Activated CD4-positive, alpha-beta T cell treated with anti-CD3 and anti-CD28 coated beads, Interleukin-2, amount 50 U/mL, for 24 hours (primary cell): ENCODE measurements at regions not wholly inside any gene's neighbourhood (a gene's known extent, or its start where the extent isn't known, plus 50 kb on each side); places are given as distances from the start of the nearest gene placed in this dataset.

Experiments used
- DNase-seq, 2 donors: peaks; one replicate each; pipeline ENCODE4 v3.0.0-alpha.2; 2020; ENCODE audit warnings: low read depth in 1 of 2, low spot score in 1 of 2

DNA sequence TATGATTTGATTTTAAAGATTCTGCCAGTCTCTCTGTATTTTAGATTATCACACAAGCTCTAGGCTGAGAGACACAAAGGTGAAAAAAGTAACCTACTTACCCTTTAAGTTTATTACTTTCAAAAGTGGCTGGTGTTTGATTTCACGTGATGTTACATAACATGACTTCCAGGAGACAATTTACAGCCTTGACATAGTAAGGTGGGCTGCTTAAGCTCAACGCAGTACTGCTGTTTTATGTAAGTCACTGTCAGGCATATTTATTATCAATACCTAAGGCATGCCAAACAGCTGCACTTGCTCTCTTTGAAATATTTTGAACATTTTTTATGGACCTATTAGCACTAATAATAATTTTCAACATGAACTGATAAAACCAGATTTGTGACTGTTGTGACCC lies 451.5 kb upstream of the FAM241A start:
- DNase-seq = no peak

DNA sequence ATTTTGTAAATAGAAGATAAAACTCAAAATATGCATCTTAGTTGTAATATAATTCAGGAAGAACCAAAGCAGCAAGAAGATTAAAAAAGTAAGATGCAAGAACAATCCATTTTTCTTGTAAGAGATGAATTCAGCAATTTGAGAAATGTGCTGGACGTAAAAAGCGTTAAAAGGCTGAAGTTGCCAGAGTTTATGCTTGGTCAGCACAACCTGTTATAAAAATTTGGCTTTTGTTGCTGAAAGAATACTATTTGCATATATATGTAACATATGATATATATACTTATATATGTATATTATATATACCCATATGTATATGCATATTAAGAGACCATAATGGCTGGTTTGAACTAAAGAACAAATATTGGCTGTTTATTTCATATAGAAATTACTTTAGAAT lies 449.6 kb upstream of the FAM241A start:
- no peak for DNase-seq

DNA sequence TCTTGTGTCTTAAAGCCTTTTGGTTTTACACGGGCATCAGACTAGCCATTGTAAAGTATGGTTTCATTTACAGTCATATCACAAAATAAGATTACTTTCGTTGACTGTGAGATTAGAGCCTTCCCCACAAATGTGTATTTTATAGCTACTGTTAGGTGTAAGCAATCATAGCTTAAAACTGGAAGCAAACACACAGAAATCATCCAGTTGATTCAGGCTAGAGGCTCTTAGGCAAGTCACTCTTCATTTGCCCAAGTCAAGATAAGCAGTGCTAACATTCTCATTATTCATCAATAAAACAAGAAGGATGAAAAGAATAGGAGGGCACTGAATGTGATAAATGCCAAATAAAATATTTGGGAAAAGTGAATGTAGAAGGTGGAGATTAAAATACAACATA lies 448.7 kb upstream of the FAM241A start:
- no peak for DNase-seq

DNA sequence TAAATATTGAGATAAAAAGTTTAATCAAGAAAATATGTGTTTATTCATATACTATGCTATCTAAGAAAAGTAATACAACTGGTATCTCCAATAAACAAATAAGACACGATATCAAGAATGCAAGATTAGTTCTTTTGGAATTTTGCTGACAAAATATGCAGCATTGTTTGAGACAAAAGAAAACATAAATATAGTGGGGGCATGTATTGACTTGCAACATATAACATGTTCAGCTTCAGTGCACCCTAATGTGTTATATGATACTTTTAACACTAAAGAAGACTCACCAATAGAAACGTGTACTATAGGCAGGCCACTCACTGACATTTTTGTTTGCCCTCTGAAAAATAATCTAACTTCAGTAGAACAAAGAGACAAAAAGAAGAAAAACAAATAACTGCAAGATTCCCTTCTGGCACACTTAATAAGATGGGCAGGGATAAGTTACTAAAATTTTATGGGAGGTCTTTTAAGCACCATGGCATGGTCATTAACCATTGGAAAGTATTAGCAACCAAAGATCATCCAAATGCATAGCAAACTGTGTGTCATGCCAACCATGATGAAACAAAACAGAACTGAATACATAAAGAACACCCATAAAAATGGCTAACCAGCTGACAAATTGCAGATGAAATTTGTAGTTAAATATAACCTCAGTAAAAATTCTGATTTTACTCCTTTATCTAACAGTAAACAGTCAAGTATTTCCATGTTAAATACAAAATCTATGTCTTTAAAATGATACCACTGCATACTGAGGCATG lies 447.9 kb upstream of the FAM241A start:
- no peak for DNase-seq

DNA sequence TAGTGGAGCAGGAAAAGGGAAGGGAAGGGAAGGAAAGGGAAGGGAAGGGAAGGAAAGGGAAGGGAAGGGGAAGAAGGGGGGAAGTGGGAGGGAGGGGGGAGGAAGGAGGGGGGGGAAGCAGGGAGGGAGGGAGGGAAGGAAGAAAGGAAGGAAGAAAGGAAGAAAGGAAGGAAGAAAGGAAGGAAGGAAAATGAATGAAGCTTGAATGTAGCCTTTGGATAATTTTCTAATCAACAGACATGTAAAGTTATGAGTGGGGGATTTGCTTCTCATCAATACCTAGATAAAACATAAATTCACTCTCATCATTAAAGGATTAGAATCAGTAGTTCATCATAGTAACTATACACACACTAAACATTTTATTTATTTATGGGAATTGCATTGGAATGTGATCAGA lies 446.9 kb upstream of the FAM241A start:
- DNase-seq = no peak

DNA sequence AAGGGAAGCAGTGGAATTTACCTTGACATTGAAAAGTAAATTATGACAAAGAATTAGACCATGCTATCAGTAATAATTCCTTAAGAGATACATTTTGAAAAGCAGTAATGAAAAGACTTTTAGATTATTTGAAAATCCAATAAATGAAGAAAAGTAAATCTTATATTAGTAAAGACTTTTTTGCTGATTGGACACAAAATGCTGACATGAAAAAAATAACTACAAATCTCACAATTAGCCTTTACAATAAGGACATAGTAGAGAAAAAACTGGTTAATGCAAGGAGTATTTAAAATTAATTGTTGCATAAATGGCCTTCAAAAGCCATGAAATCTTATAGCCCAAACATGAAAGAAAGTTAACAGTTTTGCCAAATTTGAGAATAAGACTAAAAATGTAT lies 446.1 kb upstream of the FAM241A start:
- no peak for DNase-seq

DNA sequence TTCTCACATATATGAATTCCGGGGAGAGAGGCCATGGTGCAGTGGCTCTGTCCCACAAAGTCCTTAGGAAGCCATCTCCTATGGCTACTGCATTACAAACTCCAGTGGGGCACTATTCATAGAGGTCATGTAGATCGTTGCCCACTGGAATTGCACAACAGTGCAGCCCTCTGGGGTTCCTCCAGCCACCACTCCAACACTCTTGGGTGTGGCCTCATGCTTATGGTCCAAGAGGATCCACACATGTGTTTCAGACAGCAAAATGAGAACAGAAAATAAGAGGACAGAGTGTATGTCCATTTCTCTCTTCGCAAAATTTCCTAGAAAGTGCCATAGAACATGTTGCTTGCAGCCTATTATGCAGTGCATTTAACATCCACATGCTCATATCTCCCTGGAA lies 444.2 kb upstream of the FAM241A start:
- no peak for DNase-seq

DNA sequence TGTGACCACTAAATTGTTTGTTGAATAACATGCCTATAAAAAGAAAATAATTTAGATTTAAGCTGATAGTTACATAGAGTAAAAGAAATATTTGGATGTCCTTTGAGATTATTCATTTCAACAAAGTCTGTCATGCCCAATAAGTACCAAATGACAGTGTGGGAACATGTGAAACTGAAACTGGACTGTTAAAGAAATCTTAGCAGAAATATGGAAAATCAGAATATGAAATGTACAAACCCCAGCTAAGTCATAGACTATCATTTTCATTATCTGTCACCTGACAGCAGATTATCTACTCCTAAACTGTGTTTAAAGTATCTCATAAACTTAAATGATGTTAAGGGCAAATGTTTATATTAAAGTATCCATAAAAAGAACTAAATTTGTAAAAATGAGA lies 437.8 kb upstream of the FAM241A start:
- no peak for DNase-seq

DNA sequence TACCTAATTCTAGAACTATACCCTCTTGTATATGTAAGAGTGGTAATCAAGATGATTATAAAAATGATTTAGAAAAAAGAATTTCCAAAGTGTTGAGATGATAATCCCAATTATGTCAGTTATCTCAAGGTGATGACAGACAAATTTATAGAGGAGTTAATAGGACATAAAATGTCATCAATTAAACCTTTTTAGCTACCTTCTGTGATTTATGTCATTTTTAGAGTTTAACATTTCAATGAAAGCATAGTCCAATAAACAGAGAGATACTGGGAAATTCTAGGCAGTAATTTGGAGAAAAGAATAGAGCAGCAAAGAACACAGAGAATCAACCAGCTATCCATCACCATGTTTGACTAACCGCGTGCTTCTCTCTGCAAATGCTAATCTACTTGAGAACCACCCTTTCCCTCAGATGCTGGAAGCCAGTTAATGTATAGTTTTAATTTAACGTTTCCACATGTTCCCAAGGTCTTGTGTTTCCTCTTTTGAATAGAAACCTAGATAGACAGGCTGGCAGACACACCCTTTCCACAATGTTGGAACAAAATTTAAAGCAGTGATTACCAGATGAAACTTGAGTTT lies 433.1 kb upstream of the FAM241A start:
- no peak for DNase-seq

DNA sequence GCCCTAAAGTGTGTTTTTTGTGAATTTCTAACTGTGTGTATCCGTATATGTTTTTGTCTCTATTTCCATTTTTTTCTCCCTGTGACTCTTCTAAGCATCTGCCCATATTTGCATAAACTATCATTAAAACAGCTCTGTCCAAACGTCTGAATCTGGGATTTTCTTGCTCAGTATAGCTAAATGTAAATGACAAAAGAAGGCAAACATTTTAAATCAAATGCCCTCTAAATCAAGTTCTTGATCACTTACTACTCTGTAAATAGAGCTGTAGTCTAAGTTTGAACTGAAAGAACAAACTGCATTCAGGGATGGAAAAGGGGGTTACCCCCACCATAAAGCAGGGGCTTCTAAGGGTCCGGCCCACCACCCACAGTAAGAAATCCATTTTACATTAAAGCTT lies 432.0 kb upstream of the FAM241A start:
- DNase-seq = no peak

DNA sequence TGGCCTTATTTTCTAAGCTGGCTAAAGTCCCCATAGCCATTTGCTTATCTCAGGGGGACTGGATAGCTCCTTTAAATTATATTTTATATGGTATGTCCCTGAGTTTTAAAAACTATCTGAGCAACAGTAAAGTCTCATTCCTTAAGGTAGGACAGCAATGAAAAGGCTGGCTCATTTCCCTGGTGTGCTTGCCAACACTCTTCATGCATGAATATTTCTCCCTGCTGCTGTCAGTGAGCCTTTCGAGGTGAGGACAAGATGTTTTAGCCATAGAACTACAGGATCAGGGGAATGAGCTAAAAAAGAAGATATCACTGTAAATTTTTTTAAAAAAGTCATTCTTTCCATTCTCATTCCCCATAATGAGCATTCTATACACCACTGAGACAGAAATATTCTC lies 427.3 kb upstream of the FAM241A start:
- no peak for DNase-seq

DNA sequence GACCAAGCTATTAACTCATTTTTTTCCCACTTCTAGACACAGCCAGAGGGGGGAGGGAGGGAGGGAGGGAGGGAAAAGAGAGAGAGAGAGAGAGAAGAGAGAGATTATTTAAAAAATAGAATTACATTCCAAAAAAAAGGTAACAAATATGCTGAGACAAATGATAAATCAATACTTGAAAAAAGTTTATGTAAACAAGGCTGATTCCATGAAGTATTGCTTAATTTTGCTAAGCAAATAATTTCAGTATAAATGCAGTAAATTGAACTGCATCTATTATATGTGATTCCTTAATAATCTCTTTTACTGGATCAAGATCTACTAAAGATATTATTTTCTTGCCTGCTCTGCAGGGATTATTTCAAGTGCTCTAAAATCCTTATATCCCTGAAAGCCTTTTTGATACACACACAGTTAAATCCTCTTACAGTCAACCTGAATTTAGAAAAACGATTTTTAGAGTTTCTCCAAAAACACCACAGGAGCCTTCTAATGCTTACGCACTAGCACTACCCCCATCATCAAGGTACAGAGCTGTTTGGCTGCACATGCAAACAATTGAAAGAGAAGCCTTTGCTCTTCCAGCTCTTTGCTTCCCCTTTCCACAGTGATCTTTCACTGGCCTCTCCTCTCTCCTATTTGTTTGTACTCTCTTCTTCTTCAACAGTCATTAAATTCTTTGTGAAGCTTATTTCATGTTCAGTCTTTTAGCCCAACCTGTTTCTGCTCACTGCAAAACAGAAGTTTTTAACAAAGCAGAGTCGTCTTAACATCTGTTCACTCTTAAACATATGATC lies 426.3 kb upstream of the FAM241A start:
- no peak for DNase-seq

DNA sequence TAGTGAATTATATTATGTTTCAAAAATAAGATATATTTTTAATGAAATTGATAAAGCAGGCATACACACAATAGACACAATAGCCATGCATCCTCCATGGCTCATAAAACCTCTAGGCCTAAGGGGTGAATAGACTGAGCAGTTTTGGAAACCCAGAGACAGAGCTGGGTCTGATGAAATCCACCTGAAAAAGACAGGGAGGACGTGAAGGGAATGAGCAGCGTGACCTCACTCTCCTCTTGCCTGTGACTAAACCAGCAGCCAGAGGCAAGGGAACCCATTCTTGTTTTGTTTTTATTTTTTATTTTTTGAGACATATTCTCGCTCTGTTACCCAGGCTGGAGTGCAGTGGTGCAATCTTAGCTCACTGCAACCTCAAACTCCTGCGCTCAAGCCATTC lies 424.4 kb upstream of the FAM241A start:
- DNase-seq = no peak

DNA sequence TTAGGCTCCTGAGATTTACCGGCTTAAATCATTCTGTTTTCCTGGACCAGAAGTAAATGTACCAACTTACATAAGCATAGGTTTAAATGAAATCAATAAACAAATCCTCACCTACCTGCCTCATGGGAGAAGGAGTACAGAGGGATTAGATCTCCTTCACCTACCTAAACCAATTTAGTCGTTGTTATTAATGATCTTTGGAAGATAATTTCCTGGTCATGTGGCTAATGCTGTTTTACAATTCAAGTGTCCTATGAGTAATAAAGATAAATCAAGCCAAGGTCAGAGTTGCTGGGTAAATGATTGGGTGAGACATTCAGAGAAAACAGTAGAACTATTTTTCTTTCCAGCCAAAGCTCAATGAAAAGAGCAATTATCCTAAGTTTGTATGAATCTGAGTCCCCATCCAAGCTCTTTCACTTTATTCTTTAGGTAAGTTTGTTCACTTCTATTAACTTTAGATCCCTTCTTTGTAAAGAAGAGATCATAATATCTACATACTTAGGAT lies 423.0 kb upstream of the FAM241A start:
- DNase-seq = no peak

DNA sequence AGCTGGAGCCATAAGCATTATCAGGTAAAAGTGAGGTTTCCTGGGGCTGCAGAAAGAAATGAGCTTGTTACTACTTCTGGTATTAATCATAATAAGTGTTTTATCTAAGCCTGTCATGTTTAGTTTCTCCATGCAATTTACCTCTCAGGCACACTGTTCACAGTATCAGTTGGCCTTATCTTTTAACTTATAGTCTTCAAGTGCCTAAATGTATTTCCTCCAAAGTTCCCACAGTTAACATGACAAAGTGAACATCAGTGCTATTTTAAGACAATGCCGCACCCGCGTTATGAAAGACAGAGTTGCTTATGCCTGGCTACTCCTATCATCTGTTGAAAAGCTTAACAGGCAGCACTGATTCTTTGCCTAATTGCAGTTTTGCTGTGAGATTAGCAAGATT lies 408.7 kb upstream of the FAM241A start:
- DNase-seq = no peak

DNA sequence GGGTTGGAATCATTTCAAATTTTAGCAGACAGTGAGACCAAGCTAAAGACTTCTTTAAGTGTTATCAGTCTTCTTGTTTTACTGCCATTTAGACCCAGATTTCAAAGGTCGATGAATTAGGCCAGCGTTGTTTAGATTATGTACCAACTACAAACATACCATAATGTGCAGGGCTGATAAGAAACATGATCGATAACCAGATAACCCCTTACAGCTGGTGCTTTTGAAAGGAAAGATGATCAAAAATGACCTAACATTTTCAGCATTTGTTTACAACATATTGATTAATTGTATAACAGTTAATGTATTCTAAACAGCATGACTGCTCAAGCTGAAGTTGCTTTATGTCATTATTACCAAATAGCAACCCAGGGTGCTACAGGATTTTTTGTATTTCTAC lies 400.4 kb upstream of the FAM241A start:
- DNase-seq = no peak

DNA sequence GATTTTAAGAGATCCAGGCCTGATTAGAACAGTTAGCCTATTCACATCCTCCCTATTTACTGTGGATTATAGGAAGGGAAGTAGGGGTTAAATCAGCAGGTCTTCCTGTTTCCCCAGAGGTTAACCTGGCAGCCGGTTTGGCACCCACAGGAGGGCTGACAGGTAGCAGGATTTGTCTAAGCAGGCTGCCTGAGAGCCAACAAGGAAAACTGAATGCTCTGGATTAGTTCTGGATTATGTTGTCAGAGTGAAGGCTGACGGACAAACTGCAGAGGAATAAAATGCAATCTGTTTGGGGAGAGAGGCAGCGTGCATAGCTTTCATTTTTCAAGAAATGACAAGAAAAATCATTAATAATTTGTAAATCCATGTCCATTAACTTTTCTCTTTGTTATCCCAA lies 397.1 kb upstream of the FAM241A start:
- no peak for DNase-seq

DNA sequence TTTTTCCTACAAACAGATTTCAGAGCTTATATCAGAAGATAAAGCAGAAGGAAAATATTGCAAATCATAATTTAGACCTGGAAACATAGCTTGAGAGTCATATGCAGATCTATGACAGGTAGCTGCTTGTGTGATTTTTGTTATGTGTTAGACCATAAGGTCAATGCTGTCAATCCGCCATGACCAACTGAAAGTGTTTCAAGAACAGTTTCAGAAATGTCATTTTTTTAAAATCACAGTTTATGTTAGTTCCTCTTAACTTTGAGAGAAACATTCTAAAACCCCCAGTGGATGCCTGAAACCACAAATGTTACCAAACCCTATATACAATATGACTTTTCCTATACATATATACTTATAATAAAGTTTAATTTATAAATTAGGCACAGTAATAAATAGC lies 391.3 kb upstream of the FAM241A start:
- DNase-seq = no peak

DNA sequence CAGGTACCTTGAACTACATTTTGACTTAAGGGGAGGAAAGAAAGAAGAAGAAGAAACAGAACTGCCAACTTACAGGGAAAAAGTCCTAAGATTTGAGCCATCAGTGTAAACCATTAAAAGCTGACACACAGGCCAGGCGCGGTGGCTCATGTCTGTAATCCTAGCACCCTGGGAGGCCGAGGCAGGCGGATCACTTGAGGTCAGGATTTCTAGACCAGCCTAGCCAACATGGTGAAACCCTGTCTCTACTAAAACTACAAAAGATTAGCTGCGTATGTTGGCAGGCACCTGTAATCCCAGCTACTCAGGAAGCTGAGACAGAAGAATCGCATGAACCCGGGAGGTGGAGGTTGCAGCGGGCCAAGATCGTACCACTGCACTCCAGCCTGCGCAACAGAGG lies 389.7 kb upstream of the FAM241A start:
- no peak for DNase-seq

DNA sequence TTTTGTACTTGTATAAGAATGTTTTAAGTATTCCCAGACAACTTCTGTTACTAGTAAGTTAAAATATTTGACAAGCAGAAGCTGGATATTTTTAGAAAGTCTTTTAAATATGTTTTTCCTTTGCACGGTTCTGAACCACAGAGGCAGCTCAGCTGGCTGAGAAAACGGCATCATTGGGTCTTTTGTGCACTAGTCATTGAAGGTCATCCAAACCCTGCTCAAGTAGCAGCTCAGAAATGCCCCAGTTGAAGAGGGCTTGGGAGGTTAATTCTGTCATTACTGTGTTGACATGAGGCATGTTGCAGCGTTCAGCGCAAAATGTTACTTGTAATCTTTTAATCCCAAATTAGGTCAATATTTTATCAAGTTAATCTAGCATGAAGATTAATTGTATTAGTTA lies 383.7 kb upstream of the FAM241A start:
- DNase-seq = no peak

DNA sequence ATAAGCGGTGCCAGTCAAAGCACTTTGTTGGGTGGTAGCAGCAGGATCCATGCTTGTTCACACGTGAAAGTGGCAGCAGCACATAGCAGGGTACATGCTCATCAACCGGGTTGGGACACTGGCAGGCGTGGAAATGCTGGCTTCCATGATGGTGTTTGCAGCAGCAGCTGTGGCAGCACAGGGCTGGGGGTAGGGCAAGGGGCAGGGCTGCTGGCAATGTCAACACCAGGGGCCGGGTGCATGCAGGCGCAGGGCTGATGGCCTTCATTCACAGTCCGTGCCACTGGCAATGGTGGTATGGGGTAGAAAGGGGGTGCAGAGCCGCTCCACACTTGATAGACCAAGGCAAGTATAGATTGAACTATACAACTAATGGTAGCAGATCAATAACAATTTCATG lies 374.7 kb upstream of the FAM241A start:
- no peak for DNase-seq

DNA sequence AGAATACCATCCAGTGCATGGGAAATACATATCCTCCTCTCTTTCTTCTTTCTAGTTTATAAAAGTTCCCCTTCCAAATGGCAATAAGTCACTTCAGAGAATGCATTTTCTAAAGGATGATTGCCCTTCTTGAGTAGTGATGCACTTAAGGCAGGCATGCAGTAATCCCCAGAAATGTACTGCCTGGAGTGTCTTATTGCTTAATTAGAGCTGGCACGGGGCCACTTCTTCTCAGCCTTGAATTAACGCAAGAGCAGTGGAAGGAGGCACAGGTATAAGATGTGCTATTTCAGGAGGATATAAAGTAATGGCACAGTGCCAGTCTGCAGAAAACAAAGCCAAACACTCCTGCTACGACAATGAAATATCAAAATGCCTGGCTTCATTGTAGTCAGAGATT lies 371.4 kb upstream of the FAM241A start:
- DNase-seq = no peak
